RWPE2 (cell line): ENCODE measurements at regions not wholly inside any gene's neighbourhood (a gene's known extent, or its start where the extent isn't known, plus 50 kb on each side); places are given as distances from the start of the nearest gene placed in this dataset.
A peak's percentile ranks its signal among the peaks of the same experiment; 100 is the strongest.
"Not testable (repeated sequence)": the region's sequence is repeated elsewhere in the genome, so short reads cannot be mapped to it uniquely, and the experiment has no call there.

Experiments used
- ATAC-seq: fragments of 200-7000 bp; cut with Tn5 transposase; 3 replicates; pipeline ENCODE4 v1.9.1; 2021; ENCODE audit warnings: low read depth
- DNase-seq: peaks from one replicate; pipeline ENCODE4 v3.0.0-alpha.2; 2020; ENCODE audit warnings: low spot score
- H3K27ac ChIP-seq: fragments of 450-650 bp; 2 replicates; pipeline ENCODE4 v1.5.1; 2017; ENCODE audit warnings: mild to moderate bottlenecking; ENCODE audit not compliant: poor library complexity, severe bottlenecking
- H3K27me3 ChIP-seq: fragments of 250-450 bp; sonication (Bioruptor Pico); 2 replicates; pipeline ENCODE4 v1.5.1; 2021; ENCODE audit warnings: mild to moderate bottlenecking, moderate library complexity; ENCODE audit not compliant: insufficient read depth, poor library complexity, severe bottlenecking
- H3K36me3 ChIP-seq: fragments of 250-450 bp; sonication (Bioruptor Pico); 2 replicates; pipeline ENCODE4 v1.5.1; 2020; ENCODE audit warnings: low read depth, mild to moderate bottlenecking, moderate library complexity
- H3K4me1 ChIP-seq: fragments of 250-450 bp; sonication (Bioruptor Pico); 2 replicates; pipeline ENCODE4 v1.5.1; 2021; ENCODE audit warnings: mild to moderate bottlenecking, moderate library complexity; ENCODE audit not compliant: insufficient read depth, poor library complexity, severe bottlenecking
- H3K4me3 ChIP-seq: fragments of 250-450 bp; sonication (Bioruptor Pico); 2 replicates; pipeline ENCODE4 v1.5.1; 2021; ENCODE audit warnings: mild to moderate bottlenecking, moderate library complexity; ENCODE audit not compliant: severe bottlenecking
- H3K9me3 ChIP-seq: fragments of 250-450 bp; sonication (Bioruptor Pico); 2 replicates; pipeline ENCODE4 v1.5.1; 2021; ENCODE audit warnings: mild to moderate bottlenecking, moderate library complexity; ENCODE audit not compliant: severe bottlenecking
- CTCF ChIP-seq: fragments of 450-650 bp; IDR thresholded peaks from one replicate; pipeline ENCODE4 v1.5.1; 2017; ENCODE audit warnings: mild to moderate bottlenecking, moderate library complexity; ENCODE audit not compliant: poor library complexity, severe bottlenecking

- DNase-seq: no peak
- peak; percentile 29; the same call in 1 of the 3 replicates for ATAC-seq
These were observed 103.6 kb upstream of the ADGRG2 start for GRCh38 chrX:19225909-19226308.

GRCh38 chrX:19229896-19230295 is 107.6 kb upstream of the ADGRG2 start:
- H3K9me3 ChIP-seq, ATAC-seq: not testable (repeated sequence)

More at GRCh38 chrX:19225909-19226308, 103.6 kb upstream of the ADGRG2 start:
- H3K4me1 ChIP-seq: no peaks in the 10 kb centered on the region
- no peak overlapping the region for H3K4me3 ChIP-seq
- H3K27ac ChIP-seq: no peak overlapping the region
- no peaks in the 10 kb centered on the region for H3K9me3 ChIP-seq
- H3K36me3 ChIP-seq: no peaks in the 10 kb centered on the region
- peak; percentile 35 for TF ChIP-seq CTCF
- no peaks in the 10 kb centered on the region for H3K27me3 ChIP-seq

GRCh38 chrX:19237901-19238300 is 105.8 kb upstream of the PDHA1 start:
- H3K9me3 ChIP-seq: no peaks in the 10 kb centered on the region
- no peak overlapping the region for H3K4me3 ChIP-seq
- DNase-seq: no peak
- no peak for ATAC-seq
- H3K27me3 ChIP-seq: no peaks in the 10 kb centered on the region
- no peaks in the 10 kb centered on the region for H3K36me3 ChIP-seq
- TF ChIP-seq CTCF: no peak
- H3K27ac ChIP-seq: no peak overlapping the region
- H3K4me1 ChIP-seq: no peaks in the 10 kb centered on the region

More at GRCh38 chrX:19229896-19230295, 107.6 kb upstream of the ADGRG2 start:
- H3K27me3 ChIP-seq, H3K27ac ChIP-seq, H3K36me3 ChIP-seq, H3K4me3 ChIP-seq, DNase-seq, H3K4me1 ChIP-seq: not testable (repeated sequence)

- ATAC-seq (no peak), DNase-seq (no peak)
- Histone ChIP-seq H3K36me3 (no peaks in the 10 kb centered on the region), H3K27me3 (no peaks in the 10 kb centered on the region), H3K27ac (no peak overlapping the region), H3K9me3 (no peaks in the 10 kb centered on the region), H3K4me3 (no peak overlapping the region), H3K4me1 (no peaks in the 10 kb centered on the region)
- TF ChIP-seq CTCF: no peak
These were observed 100.3 kb upstream of the PDHA1 start for GRCh38 chrX:19243431-19243830.

- H3K27ac ChIP-seq, H3K27me3 ChIP-seq, DNase-seq, H3K4me3 ChIP-seq, H3K9me3 ChIP-seq, H3K36me3 ChIP-seq, ATAC-seq, H3K4me1 ChIP-seq: not testable (repeated sequence)
These were observed 98.8 kb upstream of the PDHA1 start for GRCh38 chrX:19244921-19245320.

- Histone ChIP-seq H3K9me3 (no peaks in the 10 kb centered on the region), H3K27ac (no peak overlapping the region), H3K4me1 (no peaks in the 10 kb centered on the region), H3K4me3 (no peak overlapping the region), H3K27me3 (no peaks in the 10 kb centered on the region), H3K36me3 (no peaks in the 10 kb centered on the region)
- TF ChIP-seq CTCF: no peak
- ATAC-seq: no peak
- DNase-seq: no peak
These were observed 97.9 kb upstream of the PDHA1 start for GRCh38 chrX:19245711-19246269.
